ENCODE measurements at regions not wholly inside any gene's neighbourhood (a gene's known extent, or its start where the extent isn't known, plus 50 kb on each side); places are given as distances from the start of the nearest gene placed in this dataset.

GRCh38 chr4:101701551-101701950, 89.0 kb upstream of the BANK1 start:
- Mint-ChIP-seq H3K27me3 (no peaks in the 10 kb centered on the region), H3K4me1 (ENCODE audit: low read depth) (no peaks in the 10 kb centered on the region), H3K4me3 (no peak overlapping the region), H3K9me3 (peaks cover 2% of the 10 kb centered on the region), H3K27ac (no peak overlapping the region), H3K36me3 (ENCODE audit: low read depth) (no peaks in the 10 kb centered on the region)
- Histone ChIP-seq H3K9me3 (ENCODE audit: control insufficient read depth in 1 of 2, insufficient read depth in 1 of 2, low read length in 2 of 2) (peaks cover 0 to 3% of the 10 kb centered on the region in 2 experiments), H3K27me3 (ENCODE audit: control insufficient read depth in 1 of 2, insufficient read depth in 2 of 2, low read length in 2 of 2) (no peaks in the 10 kb centered on the region), H3K27ac (ENCODE audit: low read depth in 1 of 2, low read length in 2 of 2) (no peak overlapping the region), H3K4me1 (ENCODE audit: insufficient read depth, low read length) (no peaks in the 10 kb centered on the region), H3K4me3 (ENCODE audit: low read length) (no peak overlapping the region), H3K36me3 (ENCODE audit: insufficient read depth, low read length) (no peaks in the 10 kb centered on the region)
- no peak for DNase-seq
- ChIA-PET POLR2A (no interaction called here), CTCF (no interaction called here)
- intact Hi-C loops (cut with DNase I, micrococcal nuclease): no loop called here
- TF ChIP-seq, protein P1, sequence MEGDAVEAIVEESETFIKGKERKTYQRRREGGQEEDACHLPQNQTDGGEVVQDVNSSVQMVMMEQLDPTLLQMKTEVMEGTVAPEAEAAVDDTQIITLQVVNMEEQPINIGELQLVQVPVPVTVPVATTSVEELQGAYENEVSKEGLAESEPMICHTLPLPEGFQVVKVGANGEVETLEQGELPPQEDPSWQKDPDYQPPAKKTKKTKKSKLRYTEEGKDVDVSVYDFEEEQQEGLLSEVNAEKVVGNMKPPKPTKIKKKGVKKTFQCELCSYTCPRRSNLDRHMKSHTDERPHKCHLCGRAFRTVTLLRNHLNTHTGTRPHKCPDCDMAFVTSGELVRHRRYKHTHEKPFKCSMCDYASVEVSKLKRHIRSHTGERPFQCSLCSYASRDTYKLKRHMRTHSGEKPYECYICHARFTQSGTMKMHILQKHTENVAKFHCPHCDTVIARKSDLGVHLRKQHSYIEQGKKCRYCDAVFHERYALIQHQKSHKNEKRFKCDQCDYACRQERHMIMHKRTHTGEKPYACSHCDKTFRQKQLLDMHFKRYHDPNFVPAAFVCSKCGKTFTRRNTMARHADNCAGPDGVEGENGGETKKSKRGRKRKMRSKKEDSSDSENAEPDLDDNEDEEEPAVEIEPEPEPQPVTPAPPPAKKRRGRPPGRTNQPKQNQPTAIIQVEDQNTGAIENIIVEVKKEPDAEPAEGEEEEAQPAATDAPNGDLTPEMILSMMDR (IDR thresholded peaks at IDR 0.05): no peak
- no peak for ATAC-seq (ENCODE audit: poor library complexity)

- H3K4me1 Mint-ChIP-seq (ENCODE audit: low read depth): no peaks in the 10 kb centered on the region
- POLR2A ChIA-PET: no interaction called here
- no peak overlapping the region for H3K4me3 Mint-ChIP-seq
- H3K27ac ChIP-seq (ENCODE audit: low read depth in 1 of 2, low read length in 2 of 2): no peak overlapping the region
- DNase-seq (no peak), ATAC-seq (ENCODE audit: poor library complexity) (no peak)
- no peaks in the 10 kb centered on the region for H3K9me3 Mint-ChIP-seq
- TF ChIP-seq, protein P1 (IDR thresholded peaks at IDR 0.05): no peak
- no peaks in the 10 kb centered on the region for H3K36me3 Mint-ChIP-seq (ENCODE audit: low read depth)
- H3K4me3 ChIP-seq (ENCODE audit: low read length): no peak overlapping the region
- CTCF ChIA-PET: no interaction called here
- H3K36me3 ChIP-seq (ENCODE audit: insufficient read depth, low read length): no peaks in the 10 kb centered on the region
- no peaks in the 10 kb centered on the region for H3K27me3 ChIP-seq (ENCODE audit: control insufficient read depth in 1 of 2, insufficient read depth in 2 of 2, low read length in 2 of 2)
- no peak overlapping the region for H3K27ac Mint-ChIP-seq
- no peaks in the 10 kb centered on the region for H3K4me1 ChIP-seq (ENCODE audit: insufficient read depth, low read length)
- intact Hi-C loops (cut with DNase I, micrococcal nuclease): no loop called here
- H3K9me3 ChIP-seq (ENCODE audit: control insufficient read depth in 1 of 2, insufficient read depth in 1 of 2, low read length in 2 of 2): no peaks in the 10 kb centered on the region
- H3K27me3 Mint-ChIP-seq: no peaks in the 10 kb centered on the region
Observed at GRCh38 chr4:101699441-101700124, 90.9 kb upstream of the BANK1 start.

DNA sequence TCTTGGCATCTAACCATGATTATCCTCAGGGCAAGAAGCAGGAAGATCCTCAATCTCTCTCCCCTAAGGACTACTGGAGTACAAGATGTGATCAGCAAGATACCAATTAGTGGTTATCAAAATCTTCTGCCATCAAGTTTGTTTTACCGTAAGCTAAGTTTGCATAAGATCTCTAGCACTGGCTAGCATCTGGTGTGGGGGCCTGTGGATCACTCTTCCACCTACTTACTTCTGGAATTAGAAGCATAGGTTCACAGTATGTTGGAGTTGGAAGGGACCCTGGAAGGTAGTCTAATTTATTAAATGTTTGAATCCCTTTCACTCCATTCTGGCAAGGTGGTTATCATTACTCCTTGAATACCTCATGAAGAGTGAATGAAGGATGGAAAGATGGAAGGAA, 93.3 kb upstream of the BANK1 start:
- Histone ChIP-seq H3K4me1 (ENCODE audit: insufficient read depth, low read length) (no peaks in the 10 kb centered on the region), H3K27me3 (ENCODE audit: control insufficient read depth in 1 of 2, insufficient read depth in 2 of 2, low read length in 2 of 2) (no peaks in the 10 kb centered on the region)

More for the DNA sequence above, 93.3 kb upstream of the BANK1 start:
- Histone ChIP-seq H3K27ac (ENCODE audit: low read depth in 1 of 2, low read length in 2 of 2) (no peak overlapping the region), H3K4me3 (ENCODE audit: low read length) (no peak overlapping the region), H3K36me3 (ENCODE audit: insufficient read depth, low read length) (no peaks in the 10 kb centered on the region), H3K9me3 (ENCODE audit: control insufficient read depth in 1 of 2, insufficient read depth in 1 of 2, low read length in 2 of 2) (no peaks in the 10 kb centered on the region)
- Mint-ChIP-seq H3K4me1 (ENCODE audit: low read depth) (no peaks in the 10 kb centered on the region), H3K27ac (no peak overlapping the region), H3K9me3 (no peaks in the 10 kb centered on the region), H3K36me3 (ENCODE audit: low read depth) (no peaks in the 10 kb centered on the region), H3K4me3 (no peak overlapping the region), H3K27me3 (no peaks in the 10 kb centered on the region)
- TF ChIP-seq, protein P1 (IDR thresholded peaks at IDR 0.05): no peak
- ChIA-PET CTCF (no interaction called here), POLR2A (no interaction called here)
- intact Hi-C loops (cut with DNase I, micrococcal nuclease): no loop called here
- ATAC-seq (ENCODE audit: poor library complexity) (no peak), DNase-seq (no peak)

Data from CD4-positive, alpha-beta T cell (primary cell).